HepG2 (cell line): ENCODE measurements at regions not wholly inside any gene's neighbourhood (a gene's known extent, or its start where the extent isn't known, plus 50 kb on each side); places are given as distances from the start of the nearest gene placed in this dataset.

Source experiments
- ATAC-seq: fragments of 200-7000 bp; cut with Tn5 transposase; 3 replicates; pipeline ENCODE4 v1.9.1; 2020; ENCODE audit warnings: mild to moderate bottlenecking, moderate library complexity
- BruUV-seq: library from RNA; stranded (reverse); fragments of 400-500 nt; replicated peaks from 2 replicates; lab custom pipeline; 2021; lab: Mats Ljungman, UMichigan
- CTCF ChIA-PET: fragments of 300-600 bp; formaldehyde crosslinking; extraction: SDS; loops from one replicate; lab custom pipeline; 2021; ENCODE audit warnings: low total read pairs, inconsistent platforms, low intra/inter-chr PET ratio; lab: Yijun Ruan, JAX
- POLR2A ChIA-PET: fragments of 350-600 bp; sonication (Branson Sonifier 250); formaldehyde crosslinking; loops from one replicate; lab custom pipeline; 2020; ENCODE audit warnings: antibody characterized with exemption, inconsistent platforms; lab: Yijun Ruan, JAX
- DNase-seq: peaks from one replicate; pipeline ENCODE4 v3.0.0-alpha.2; 2015; ENCODE audit warnings: low spot score
- FAIRE-seq: peaks from 3 replicates; lab custom pipeline; 2011; peaks lifted over from hg19 to GRCh38; lab: Jason Lieb, UNC
- H2AFZ ChIP-seq: one replicate; pipeline ENCODE4 v1.6.1; 2011; ENCODE audit warnings: low read length, inconsistent platforms
- H3K27ac ChIP-seq: fragments of 300-600 bp; 3 replicates; pipeline ENCODE4 v1.8.0; 2011; ENCODE audit warnings: mixed run types, mild to moderate bottlenecking, mixed read lengths, low read length, inconsistent platforms; ENCODE audit not compliant: insufficient read depth; ENCODE audit errors: extremely low read length
- H3K27me3 ChIP-seq, 2 experiments: fragments of 200-600 bp in 1 of 2; 2 replicates in 1 of 2; 3 replicates in 1 of 2; pipeline versions ENCODE4 v1.6.0 to v1.8.0; 2011; ENCODE audit warnings: low read length in 2 of 2, mild to moderate bottlenecking in 2 of 2, moderate library complexity in 2 of 2, inconsistent platforms in 1 of 2; ENCODE audit not compliant: insufficient read depth in 2 of 2, control insufficient read depth in 1 of 2
- H3K36me3 ChIP-seq, 2 experiments: fragments of 200-600 bp in 1 of 2; replicated peaks in 1 of 2; 2 replicates in 1 of 2; 3 replicates in 1 of 2; pipeline versions ENCODE4 v1.5.1 to v1.8.0; 2011; ENCODE audit warnings: low read length in 2 of 2, inconsistent platforms in 1 of 2; ENCODE audit not compliant: insufficient read depth in 2 of 2, control insufficient read depth in 1 of 2
- H3K4me1 ChIP-seq: 2 replicates; pipeline ENCODE4 v1.5.1; 2012; ENCODE audit warnings: low read length, inconsistent platforms; ENCODE audit not compliant: insufficient read depth
- H3K4me2 ChIP-seq: 2 replicates; pipeline ENCODE4 v1.6.0; 2011; ENCODE audit warnings: low read depth, low read length, inconsistent platforms
- H3K4me3 ChIP-seq, 3 experiments: fragments of 200-600 bp in 1 of 3; sonication (generic), shearing (Covaris generic) in 1 of 3; replicated peaks in 1 of 3; 2 replicates each; pipeline ENCODE4 v1.5.1; 2011 to 2016; ENCODE audit warnings: low read length in 3 of 3, inconsistent platforms in 2 of 3, low read depth in 2 of 3, mild to moderate bottlenecking in 2 of 3, control low read depth in 1 of 3, mixed read lengths in 1 of 3; ENCODE audit not compliant: insufficient read depth in 1 of 3
- H3K79me2 ChIP-seq: one replicate; pipeline ENCODE4 v1.6.1; 2011; ENCODE audit warnings: low read length, inconsistent platforms; ENCODE audit not compliant: insufficient read depth
- H3K9ac ChIP-seq: 2 replicates; pipeline ENCODE4 v1.6.0; 2011; ENCODE audit warnings: mild to moderate bottlenecking, low read depth, low read length, inconsistent platforms; ENCODE audit not compliant: insufficient read depth
- H3K9me3 ChIP-seq: 2 replicates; pipeline ENCODE4 v1.5.1; 2012; ENCODE audit warnings: mild to moderate bottlenecking, low read length
- H4K20me1 ChIP-seq: 2 replicates; pipeline ENCODE4 v1.6.0; 2011; ENCODE audit warnings: inconsistent platforms, mild to moderate bottlenecking, low read length, moderate library complexity; ENCODE audit not compliant: insufficient read depth
- CHD4 ChIP-seq: fragments of 200-600 bp; sonication (generic); IDR thresholded peaks from 2 replicates; pipeline ENCODE4 v1.7.0; 2017; ENCODE audit warnings: mild to moderate bottlenecking, low read length, borderline replicate concordance
- HDAC2 ChIP-seq: sonication (generic); formaldehyde crosslinking; IDR thresholded peaks from 2 replicates; pipeline ENCODE4 v1.4.0; 2020; ENCODE audit warnings: missing genetic modification reagents
- HOXA3 ChIP-seq: sonication (generic); formaldehyde crosslinking; IDR thresholded peaks from 2 replicates; pipeline ENCODE4 v1.5.0; 2020; ENCODE audit warnings: missing genetic modification reagents
- MEIS1 ChIP-seq: sonication (generic); formaldehyde crosslinking; IDR thresholded peaks from 2 replicates; pipeline ENCODE4 v1.9.0; 2021; ENCODE audit warnings: mild to moderate bottlenecking, missing genetic modification reagents, moderate library complexity, borderline replicate concordance
- RBM22 ChIP-seq: fragments of 200-400 bp; formaldehyde crosslinking; optimal IDR thresholded peaks from 2 replicates; pipeline ENCODE3; 2017; ENCODE audit warnings: mild to moderate bottlenecking, low read length, moderate library complexity
- ZBTB7A ChIP-seq: sonication (generic); formaldehyde crosslinking; IDR thresholded peaks from 2 replicates; pipeline ENCODE4 v1.8.0; 2022; ENCODE audit warnings: mild to moderate bottlenecking, missing genetic modification reagents
- ZFP91 ChIP-seq: sonication (generic); formaldehyde crosslinking; IDR thresholded peaks from 2 replicates; pipeline ENCODE4 v1.9.0; 2022; ENCODE audit warnings: missing genetic modification reagents, mild to moderate bottlenecking, borderline replicate concordance
- ZNF772 ChIP-seq: sonication (generic); formaldehyde crosslinking; IDR thresholded peaks from 2 replicates; pipeline ENCODE4 v1.5.0; 2020; ENCODE audit warnings: mild to moderate bottlenecking, missing genetic modification reagents
- ZXDC ChIP-seq: sonication (generic); formaldehyde crosslinking; IDR thresholded peaks from 2 replicates; pipeline ENCODE4 v1.5.0; 2020; ENCODE audit warnings: mild to moderate bottlenecking, missing genetic modification reagents
- WGBS: methylation state at CpG from one replicate; pipeline ENCODE4 v1.1.6; 2017; ENCODE audit warnings: low lambda C conversion rate; 5-methylcytosine and 5-hydroxymethylcytosine counted together
- in situ Hi-C: cut with HindIII; loops from 2 replicates; pipeline ENCODE4 v1.10.0; 2017; ENCODE audit warnings: low pct_unique_long_range_greater_than_20kb; ENCODE audit not compliant: extremely low pct_ligation_motif_present
- intact Hi-C: fragments of 100-400 bp; cut with micrococcal nuclease; formaldehyde crosslinking; loops from one replicate; pipeline ENCODE4 v1.10.0; 2022; ENCODE audit not compliant: unreplicated experiment
- TF ChIP-seq, protein P1 (sequence below): sonication (generic); formaldehyde crosslinking; IDR thresholded peaks from 2 replicates; pipeline ENCODE4 v1.4.0; 2020; ENCODE audit warnings: mild to moderate bottlenecking, missing genetic modification reagents

DNA sequence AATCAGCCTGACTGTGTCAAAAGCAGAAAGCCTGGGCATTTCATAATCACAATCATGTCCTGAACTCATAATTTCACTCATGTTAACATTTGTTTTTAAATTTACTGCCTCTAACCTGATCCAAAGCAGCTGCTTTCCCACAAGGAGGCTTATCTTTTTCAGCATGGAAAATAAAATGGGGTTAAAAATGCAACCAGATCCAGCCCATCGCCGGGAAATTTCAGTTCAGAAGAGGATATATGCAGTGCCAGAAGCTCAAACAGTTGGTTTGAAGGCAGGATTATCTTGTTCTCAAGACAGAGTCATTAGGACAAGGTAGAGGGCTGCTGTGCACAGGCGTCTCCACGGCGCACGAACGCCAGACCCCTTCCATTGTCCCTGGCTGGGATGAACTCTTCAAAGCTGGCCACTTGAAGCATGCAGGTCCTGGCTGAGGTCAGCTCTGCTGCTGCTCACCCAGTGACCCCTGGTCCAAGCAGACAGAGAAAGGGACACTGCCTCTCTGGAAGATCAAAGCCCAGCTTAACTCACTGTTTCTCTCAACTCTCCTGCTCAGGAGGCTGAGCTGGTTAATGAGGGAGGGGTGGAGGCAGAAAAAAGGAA, 191.1 kb upstream of the HEY2 start:
- POLR2A ChIA-PET = no interaction called here

DNA sequence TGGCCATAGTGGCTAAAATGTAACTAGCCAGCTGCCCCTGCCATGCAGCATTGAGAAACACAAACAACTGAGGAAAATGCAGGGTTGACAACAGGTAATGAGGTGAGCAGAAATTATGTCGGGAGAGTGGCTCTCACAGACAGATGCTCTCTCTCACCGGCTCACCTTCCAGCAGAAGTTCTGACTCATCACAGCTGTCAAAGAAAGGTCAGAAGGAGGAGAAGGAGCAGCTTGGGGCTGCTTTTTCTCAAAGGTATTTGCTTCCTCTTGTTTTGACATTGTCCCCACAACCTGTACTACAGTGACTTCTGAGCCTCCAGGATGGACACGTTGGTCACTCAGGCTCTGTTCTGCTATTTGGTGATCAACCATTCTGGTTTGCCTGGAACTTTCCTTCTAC, 190.5 kb upstream of the HEY2 start:
- intact Hi-C loops = no loop called here
- Histone ChIP-seq H3K4me3 (no peak overlapping the region), H2AFZ (no peak overlapping the region), H3K4me2 (no peak overlapping the region), H3K27me3 (0 out of 5 replicates have a peak, but pooled peaks cover 0 to 1% of the 10 kb centered on the region in 2 experiments), H3K79me2 (no peaks in the 10 kb centered on the region), H3K4me1 (no peaks in the 10 kb centered on the region), H3K27ac (no peak overlapping the region), H3K9ac (no peak overlapping the region), H4K20me1 (no peaks in the 10 kb centered on the region), H3K9me3 (no peaks in the 10 kb centered on the region), H3K36me3 (no peaks in the 10 kb centered on the region)
- FAIRE-seq (no peak), DNase-seq (no peak), ATAC-seq (no peak; the same call in 1 of the 3 replicates)
- 5% methylated on average over 3 of the region's 3 CpGs for WGBS
- in situ Hi-C loops = no loop called here
- BruUV-seq = no TSS peak
- CTCF ChIA-PET = no interaction called here
- POLR2A ChIA-PET = no interaction called here
- TF ChIP-seq HDAC2 (CRISPR knock-in tag) (no peak), ZNF772 (CRISPR knock-in tag) (no peak), RBM22 (no peak), CHD4 (no peak), ZFP91 (no peak), ZXDC (CRISPR knock-in tag) (no peak)
- TF ChIP-seq, protein P1, sequence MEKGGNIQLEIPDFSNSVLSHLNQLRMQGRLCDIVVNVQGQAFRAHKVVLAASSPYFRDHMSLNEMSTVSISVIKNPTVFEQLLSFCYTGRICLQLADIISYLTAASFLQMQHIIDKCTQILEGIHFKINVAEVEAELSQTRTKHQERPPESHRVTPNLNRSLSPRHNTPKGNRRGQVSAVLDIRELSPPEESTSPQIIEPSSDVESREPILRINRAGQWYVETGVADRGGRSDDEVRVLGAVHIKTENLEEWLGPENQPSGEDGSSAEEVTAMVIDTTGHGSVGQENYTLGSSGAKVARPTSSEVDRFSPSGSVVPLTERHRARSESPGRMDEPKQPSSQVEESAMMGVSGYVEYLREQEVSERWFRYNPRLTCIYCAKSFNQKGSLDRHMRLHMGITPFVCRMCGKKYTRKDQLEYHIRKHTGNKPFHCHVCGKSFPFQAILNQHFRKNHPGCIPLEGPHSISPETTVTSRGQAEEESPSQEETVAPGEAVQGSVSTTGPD (CRISPR knock-in tag) = no peak

More for the DNA sequence above, 191.1 kb upstream of the HEY2 start:
- DNase-seq (no peak), ATAC-seq (peak; percentile 87)
- no peak overlapping the region for H3K27ac ChIP-seq
- no TSS peak for BruUV-seq
- WGBS = 2% methylated on average over 7 of the region's 7 CpGs
- no peak overlapping the region for H2AFZ ChIP-seq
- 0 out of 5 replicates have a peak, but pooled peaks cover 0 to 1% of the 10 kb centered on the region in 2 experiments for H3K27me3 ChIP-seq
- H3K36me3 ChIP-seq = no peaks in the 10 kb centered on the region
- intact Hi-C loops (no loop called here), in situ Hi-C loops (no loop called here)
- H3K9ac ChIP-seq = no peak overlapping the region
- no peaks in the 10 kb centered on the region for H3K9me3 ChIP-seq
- H3K4me3 ChIP-seq = no peak overlapping the region
- CTCF ChIA-PET = no interaction called here
- no peaks in the 10 kb centered on the region for H4K20me1 ChIP-seq
- TF ChIP-seq MEIS1 = no peak
- no peak for TF ChIP-seq ZBTB7A (CRISPR knock-in tag)
- TF ChIP-seq HOXA3 (CRISPR knock-in tag) = no peak
- TF ChIP-seq, all 625 proteins: peak for 0
- H3K79me2 ChIP-seq = no peaks in the 10 kb centered on the region
- H3K4me1 ChIP-seq = no peaks in the 10 kb centered on the region
- no peak for FAIRE-seq
- H3K4me2 ChIP-seq = no peak overlapping the region
